Myocyte (in vitro differentiated cells): ENCODE measurements at regions not wholly inside any gene's neighbourhood (a gene's known extent, or its start where the extent isn't known, plus 50 kb on each side); places are given as distances from the start of the nearest gene placed in this dataset.

ENCODE experiments used
- DNase-seq: peaks from one replicate; pipeline ENCODE4 v3.0.0-alpha.2; 2012; ENCODE audit warnings: low read depth

DNA sequence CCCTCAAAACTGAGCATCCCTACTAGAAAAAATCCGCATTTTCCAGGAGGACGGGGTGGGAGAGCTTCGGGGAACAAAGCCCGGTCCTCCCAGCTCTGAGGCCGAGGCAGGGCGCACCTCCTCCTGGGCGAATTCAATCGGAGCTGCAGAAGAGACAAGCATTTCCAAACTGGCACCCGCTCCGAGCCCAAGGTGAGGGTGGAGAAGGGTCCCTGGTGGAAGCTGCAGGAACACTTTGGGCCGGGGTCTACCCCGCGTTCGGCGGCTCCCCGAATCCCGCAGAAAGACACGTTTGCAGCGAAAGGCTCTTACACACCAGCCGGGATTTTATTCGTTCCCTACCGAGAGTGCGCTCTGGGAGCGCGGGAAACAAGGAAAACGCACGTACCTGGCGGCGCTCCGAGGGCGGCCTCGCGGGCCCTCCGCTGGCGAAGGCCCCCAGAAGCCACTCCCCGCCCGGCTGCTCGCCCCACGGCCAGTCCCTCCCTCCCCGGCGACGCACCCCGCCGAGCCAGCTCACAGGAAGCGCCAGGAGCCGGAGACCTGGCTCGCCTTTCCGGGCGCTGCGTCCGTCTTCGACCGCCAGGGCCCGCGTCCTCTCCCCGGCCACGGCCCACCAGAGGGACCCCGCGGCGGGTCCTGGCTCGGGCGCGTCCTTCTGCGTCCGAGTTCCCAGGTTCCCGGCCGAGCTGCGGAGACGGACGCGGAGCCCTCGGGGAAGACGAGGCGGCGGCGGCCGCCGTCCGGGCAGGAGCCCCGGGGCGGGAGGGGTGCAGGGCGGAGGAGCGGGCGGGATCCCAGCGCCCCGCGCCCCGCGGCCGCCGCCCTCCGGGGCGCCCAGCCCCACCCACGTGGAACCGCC lies 49.8 kb upstream of the BAHCC1 start:
- peak; percentile 86 for DNase-seq
